HEK293 (cell line): ENCODE measurements at regions not wholly inside any gene's neighbourhood (a gene's known extent, or its start where the extent isn't known, plus 50 kb on each side); places are given as distances from the start of the nearest gene placed in this dataset.

Source experiments
- CTCF ChIA-PET: fragments of 350-600 bp; formaldehyde crosslinking; extraction: SDS; loops from one replicate; lab custom pipeline; 2021; ENCODE audit warnings: antibody characterized with exemption; lab: Yijun Ruan, JAX
- POLR2A ChIA-PET: fragments of 300-600 bp; formaldehyde crosslinking; extraction: SDS; loops from one replicate; lab custom pipeline; 2020; ENCODE audit warnings: antibody characterized with exemption, inconsistent platforms; lab: Yijun Ruan, JAX
- H3K27ac ChIP-seq: fragments of 200-500 bp; sonication (Bioruptor generic); 2 replicates; pipeline ENCODE4 v1.5.1; 2014; ENCODE audit warnings: low read depth, low read length, control low read depth, inconsistent platforms; ENCODE audit errors: extremely low read depth
- H3K36me3 ChIP-seq, 2 experiments: fragments of 200-500 bp in 1 of 2; sonication (Bioruptor generic) in 1 of 2; 1 replicate in 1 of 2; 2 replicates in 1 of 2; pipeline ENCODE4 v1.5.1; 2014 to 2017; ENCODE audit warnings: inconsistent platforms in 2 of 2, low read length in 2 of 2; ENCODE audit not compliant: control insufficient read depth in 2 of 2, insufficient read depth in 1 of 2
- H3K4me1 ChIP-seq: fragments of 200-500 bp; sonication (Bioruptor generic); 2 replicates; pipeline ENCODE4 v1.5.1; 2014; ENCODE audit warnings: mild to moderate bottlenecking, low read length, inconsistent platforms; ENCODE audit not compliant: control insufficient read depth, insufficient read depth
- H3K4me3 ChIP-seq: 2 replicates; pipeline ENCODE4 v1.5.1; 2011; ENCODE audit warnings: low read depth, mild to moderate bottlenecking, control low read depth, low read length, moderate library complexity
- H3K9me3 ChIP-seq: fragments of 200-500 bp; sonication (Bioruptor generic); 2 replicates; pipeline ENCODE4 v1.5.1; 2014; ENCODE audit warnings: low read depth, low read length, inconsistent platforms; ENCODE audit not compliant: control insufficient read depth, insufficient read depth
- HOXA7 ChIP-seq: sonication (generic); formaldehyde crosslinking; IDR thresholded peaks from 2 replicates; pipeline ENCODE4 v1.8.1; 2022; ENCODE audit warnings: missing genetic modification reagents, borderline replicate concordance
- REPIN1 ChIP-seq: fragments of 450-650 bp; formaldehyde crosslinking; IDR thresholded peaks from 2 replicates; pipeline ENCODE4 v1.5.1; 2017; ENCODE audit warnings: missing biosample characterization, missing genetic modification characterization, low read depth
- SP2 ChIP-seq: fragments of 450-650 bp; formaldehyde crosslinking; IDR thresholded peaks from 2 replicates; pipeline ENCODE4 v1.5.1; 2016; ENCODE audit warnings: missing biosample characterization, missing genetic modification characterization
- ZNF157 ChIP-seq: fragments of 450-650 bp; formaldehyde crosslinking; IDR thresholded peaks from 2 replicates; pipeline ENCODE4 v1.5.1; 2016; ENCODE audit warnings: missing biosample characterization, missing genetic modification characterization
- ZNF302 ChIP-seq: fragments of 450-650 bp; formaldehyde crosslinking; IDR thresholded peaks from 2 replicates; pipeline ENCODE4 v1.5.1; 2016; ENCODE audit warnings: missing biosample characterization, missing genetic modification characterization, low read depth
- ZNF670 ChIP-seq: fragments of 450-650 bp; formaldehyde crosslinking; IDR thresholded peaks from 2 replicates; pipeline ENCODE4 v1.5.1; 2016; ENCODE audit warnings: missing biosample characterization, missing genetic modification characterization, low read depth
- ZNF677 ChIP-seq: fragments of 450-650 bp; IDR thresholded peaks from 2 replicates; pipeline ENCODE4 v1.5.0; 2018; ENCODE audit warnings: missing biosample characterization, mild to moderate bottlenecking, missing genetic modification characterization, moderate library complexity
- TF ChIP-seq, protein P1 (sequence below): fragments of 450-650 bp; formaldehyde crosslinking; IDR thresholded peaks from 2 replicates; pipeline ENCODE4; 2016; ENCODE audit warnings: missing biosample characterization, missing genetic modification characterization
- TF ChIP-seq, protein P2 (sequence below): fragments of 450-650 bp; formaldehyde crosslinking; IDR thresholded peaks from 2 replicates; pipeline ENCODE4 v1.5.0; 2017; ENCODE audit warnings: missing biosample characterization, missing genetic modification characterization, borderline replicate concordance
- TF ChIP-seq, protein P3 (sequence below): fragments of 450-650 bp; IDR thresholded peaks from 2 replicates; pipeline ENCODE4 v1.5.1; 2018; ENCODE audit warnings: missing biosample characterization, mild to moderate bottlenecking, missing genetic modification characterization
- TF ChIP-seq, protein P4 (sequence below): fragments of 450-650 bp; formaldehyde crosslinking; IDR thresholded peaks from 2 replicates; pipeline ENCODE4 v1.5.1; 2016; ENCODE audit warnings: missing biosample characterization, missing genetic modification characterization
- TF ChIP-seq, protein P5 (sequence below): fragments of 450-650 bp; formaldehyde crosslinking; IDR thresholded peaks from 2 replicates; pipeline ENCODE4 v1.5.1; 2016; ENCODE audit warnings: missing biosample characterization, missing genetic modification characterization, borderline replicate concordance

DNA sequence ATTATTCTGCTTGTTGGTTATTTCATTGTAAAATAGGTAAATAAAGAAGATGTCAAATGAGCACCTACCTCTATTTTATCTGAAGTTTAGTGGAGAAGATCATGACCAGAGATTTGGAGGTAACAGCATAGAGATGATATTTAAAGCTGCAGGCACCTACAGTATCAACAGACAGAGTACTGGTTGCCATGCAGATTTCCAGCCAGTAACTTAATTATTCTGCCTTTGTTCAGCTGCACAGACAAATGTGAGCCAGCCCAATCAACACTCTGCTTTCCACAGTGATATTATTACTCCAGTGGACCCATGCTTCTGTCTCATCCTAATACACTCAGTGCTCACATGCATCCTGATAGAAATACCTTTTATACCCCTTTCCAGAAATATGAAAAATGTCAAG, 348.5 kb upstream of the RGS6 start (continued):
- TF ChIP-seq, protein P1, sequence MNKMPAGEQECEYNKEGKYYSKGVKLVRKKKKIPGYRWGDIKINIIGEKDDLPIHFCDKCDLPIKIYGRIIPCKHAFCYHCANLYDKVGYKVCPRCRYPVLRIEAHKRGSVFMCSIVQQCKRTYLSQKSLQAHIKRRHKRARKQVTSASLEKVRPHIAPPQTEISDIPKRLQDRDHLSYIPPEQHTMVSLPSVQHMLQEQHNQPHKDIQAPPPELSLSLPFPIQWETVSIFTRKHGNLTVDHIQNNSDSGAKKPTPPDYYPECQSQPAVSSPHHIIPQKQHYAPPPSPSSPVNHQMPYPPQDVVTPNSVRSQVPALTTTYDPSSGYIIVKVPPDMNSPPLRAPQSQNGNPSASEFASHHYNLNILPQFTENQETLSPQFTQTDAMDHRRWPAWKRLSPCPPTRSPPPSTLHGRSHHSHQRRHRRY: no peak
- no peak for TF ChIP-seq ZNF677

DNA sequence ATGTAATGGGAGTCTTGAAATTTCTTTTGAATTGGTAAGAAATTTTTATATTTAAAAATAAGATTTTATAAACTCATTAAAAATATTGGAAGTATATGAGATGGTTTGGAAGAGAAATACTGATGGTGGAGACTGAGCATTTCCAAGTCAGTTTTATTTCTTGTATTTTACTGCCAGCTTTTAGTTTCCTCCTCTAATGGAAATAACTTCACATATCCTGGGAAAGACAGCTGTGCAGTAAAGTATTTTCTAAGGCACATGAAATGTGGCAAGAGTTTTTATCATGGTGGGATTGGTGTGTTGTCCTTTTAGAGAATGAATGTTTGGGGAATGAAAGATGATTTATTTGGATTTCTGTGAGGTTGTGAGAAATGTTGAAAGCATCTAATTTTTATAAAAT, 346.9 kb upstream of the RGS6 start:
- Histone ChIP-seq H3K4me1 (peaks cover 15% of the 10 kb centered on the region), H3K4me3 (no peak overlapping the region), H3K9me3 (no peaks in the 10 kb centered on the region), H3K36me3 (no peaks in the 10 kb centered on the region), H3K27ac (no peak overlapping the region)
- CTCF ChIA-PET: no interaction called here
- POLR2A ChIA-PET: no interaction called here
- TF ChIP-seq ZNF670 (tag by site-specific recombination): no peak
- TF ChIP-seq HOXA7 (CRISPR knock-in tag): no peak
- no peak for TF ChIP-seq SP2
- TF ChIP-seq, protein P2, sequence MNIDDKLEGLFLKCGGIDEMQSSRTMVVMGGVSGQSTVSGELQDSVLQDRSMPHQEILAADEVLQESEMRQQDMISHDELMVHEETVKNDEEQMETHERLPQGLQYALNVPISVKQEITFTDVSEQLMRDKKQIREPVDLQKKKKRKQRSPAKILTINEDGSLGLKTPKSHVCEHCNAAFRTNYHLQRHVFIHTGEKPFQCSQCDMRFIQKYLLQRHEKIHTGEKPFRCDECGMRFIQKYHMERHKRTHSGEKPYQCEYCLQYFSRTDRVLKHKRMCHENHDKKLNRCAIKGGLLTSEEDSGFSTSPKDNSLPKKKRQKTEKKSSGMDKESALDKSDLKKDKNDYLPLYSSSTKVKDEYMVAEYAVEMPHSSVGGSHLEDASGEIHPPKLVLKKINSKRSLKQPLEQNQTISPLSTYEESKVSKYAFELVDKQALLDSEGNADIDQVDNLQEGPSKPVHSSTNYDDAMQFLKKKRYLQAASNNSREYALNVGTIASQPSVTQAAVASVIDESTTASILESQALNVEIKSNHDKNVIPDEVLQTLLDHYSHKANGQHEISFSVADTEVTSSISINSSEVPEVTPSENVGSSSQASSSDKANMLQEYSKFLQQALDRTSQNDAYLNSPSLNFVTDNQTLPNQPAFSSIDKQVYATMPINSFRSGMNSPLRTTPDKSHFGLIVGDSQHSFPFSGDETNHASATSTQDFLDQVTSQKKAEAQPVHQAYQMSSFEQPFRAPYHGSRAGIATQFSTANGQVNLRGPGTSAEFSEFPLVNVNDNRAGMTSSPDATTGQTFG (tag by site-specific recombination): no peak
- TF ChIP-seq, protein P3, sequence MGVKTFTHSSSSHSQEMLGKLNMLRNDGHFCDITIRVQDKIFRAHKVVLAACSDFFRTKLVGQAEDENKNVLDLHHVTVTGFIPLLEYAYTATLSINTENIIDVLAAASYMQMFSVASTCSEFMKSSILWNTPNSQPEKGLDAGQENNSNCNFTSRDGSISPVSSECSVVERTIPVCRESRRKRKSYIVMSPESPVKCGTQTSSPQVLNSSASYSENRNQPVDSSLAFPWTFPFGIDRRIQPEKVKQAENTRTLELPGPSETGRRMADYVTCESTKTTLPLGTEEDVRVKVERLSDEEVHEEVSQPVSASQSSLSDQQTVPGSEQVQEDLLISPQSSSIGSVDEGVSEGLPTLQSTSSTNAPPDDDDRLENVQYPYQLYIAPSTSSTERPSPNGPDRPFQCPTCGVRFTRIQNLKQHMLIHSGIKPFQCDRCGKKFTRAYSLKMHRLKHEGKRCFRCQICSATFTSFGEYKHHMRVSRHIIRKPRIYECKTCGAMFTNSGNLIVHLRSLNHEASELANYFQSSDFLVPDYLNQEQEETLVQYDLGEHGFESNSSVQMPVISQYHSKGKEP (tag by site-specific recombination): no peak
- no peak for TF ChIP-seq ZNF157 (tag by site-specific recombination)
- TF ChIP-seq, protein P4, sequence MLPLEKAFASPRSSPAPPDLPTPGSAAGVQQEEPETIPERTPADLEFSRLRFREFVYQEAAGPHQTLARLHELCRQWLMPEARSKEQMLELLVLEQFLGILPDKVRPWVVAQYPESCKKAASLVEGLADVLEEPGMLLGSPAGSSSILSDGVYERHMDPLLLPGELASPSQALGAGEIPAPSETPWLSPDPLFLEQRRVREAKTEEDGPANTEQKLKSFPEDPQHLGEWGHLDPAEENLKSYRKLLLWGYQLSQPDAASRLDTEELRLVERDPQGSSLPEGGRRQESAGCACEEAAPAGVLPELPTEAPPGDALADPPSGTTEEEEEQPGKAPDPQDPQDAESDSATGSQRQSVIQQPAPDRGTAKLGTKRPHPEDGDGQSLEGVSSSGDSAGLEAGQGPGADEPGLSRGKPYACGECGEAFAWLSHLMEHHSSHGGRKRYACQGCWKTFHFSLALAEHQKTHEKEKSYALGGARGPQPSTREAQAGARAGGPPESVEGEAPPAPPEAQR (tag by site-specific recombination): no peak
- TF ChIP-seq REPIN1 (tag by site-specific recombination): no peak
- TF ChIP-seq, protein P5, sequence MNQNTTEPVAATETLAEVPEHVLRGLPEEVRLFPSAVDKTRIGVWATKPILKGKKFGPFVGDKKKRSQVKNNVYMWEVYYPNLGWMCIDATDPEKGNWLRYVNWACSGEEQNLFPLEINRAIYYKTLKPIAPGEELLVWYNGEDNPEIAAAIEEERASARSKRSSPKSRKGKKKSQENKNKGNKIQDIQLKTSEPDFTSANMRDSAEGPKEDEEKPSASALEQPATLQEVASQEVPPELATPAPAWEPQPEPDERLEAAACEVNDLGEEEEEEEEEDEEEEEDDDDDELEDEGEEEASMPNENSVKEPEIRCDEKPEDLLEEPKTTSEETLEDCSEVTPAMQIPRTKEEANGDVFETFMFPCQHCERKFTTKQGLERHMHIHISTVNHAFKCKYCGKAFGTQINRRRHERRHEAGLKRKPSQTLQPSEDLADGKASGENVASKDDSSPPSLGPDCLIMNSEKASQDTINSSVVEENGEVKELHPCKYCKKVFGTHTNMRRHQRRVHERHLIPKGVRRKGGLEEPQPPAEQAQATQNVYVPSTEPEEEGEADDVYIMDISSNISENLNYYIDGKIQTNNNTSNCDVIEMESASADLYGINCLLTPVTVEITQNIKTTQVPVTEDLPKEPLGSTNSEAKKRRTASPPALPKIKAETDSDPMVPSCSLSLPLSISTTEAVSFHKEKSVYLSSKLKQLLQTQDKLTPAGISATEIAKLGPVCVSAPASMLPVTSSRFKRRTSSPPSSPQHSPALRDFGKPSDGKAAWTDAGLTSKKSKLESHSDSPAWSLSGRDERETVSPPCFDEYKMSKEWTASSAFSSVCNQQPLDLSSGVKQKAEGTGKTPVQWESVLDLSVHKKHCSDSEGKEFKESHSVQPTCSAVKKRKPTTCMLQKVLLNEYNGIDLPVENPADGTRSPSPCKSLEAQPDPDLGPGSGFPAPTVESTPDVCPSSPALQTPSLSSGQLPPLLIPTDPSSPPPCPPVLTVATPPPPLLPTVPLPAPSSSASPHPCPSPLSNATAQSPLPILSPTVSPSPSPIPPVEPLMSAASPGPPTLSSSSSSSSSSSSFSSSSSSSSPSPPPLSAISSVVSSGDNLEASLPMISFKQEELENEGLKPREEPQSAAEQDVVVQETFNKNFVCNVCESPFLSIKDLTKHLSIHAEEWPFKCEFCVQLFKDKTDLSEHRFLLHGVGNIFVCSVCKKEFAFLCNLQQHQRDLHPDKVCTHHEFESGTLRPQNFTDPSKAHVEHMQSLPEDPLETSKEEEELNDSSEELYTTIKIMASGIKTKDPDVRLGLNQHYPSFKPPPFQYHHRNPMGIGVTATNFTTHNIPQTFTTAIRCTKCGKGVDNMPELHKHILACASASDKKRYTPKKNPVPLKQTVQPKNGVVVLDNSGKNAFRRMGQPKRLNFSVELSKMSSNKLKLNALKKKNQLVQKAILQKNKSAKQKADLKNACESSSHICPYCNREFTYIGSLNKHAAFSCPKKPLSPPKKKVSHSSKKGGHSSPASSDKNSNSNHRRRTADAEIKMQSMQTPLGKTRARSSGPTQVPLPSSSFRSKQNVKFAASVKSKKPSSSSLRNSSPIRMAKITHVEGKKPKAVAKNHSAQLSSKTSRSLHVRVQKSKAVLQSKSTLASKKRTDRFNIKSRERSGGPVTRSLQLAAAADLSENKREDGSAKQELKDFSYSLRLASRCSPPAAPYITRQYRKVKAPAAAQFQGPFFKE: no peak
- no peak for TF ChIP-seq ZNF302 (tag by site-specific recombination)
